Transverse colon (tissue), 4 donors: ENCODE measurements at regions not wholly inside any gene's neighbourhood (a gene's known extent, or its start where the extent isn't known, plus 50 kb on each side); places are given as distances from the start of the nearest gene placed in this dataset.

ENCODE experiments used
- DNase-seq: peaks from one replicate; pipeline ENCODE4 v3.0.0-alpha.2; 2019
- H3K27ac ChIP-seq, 4 donors: fragments of 200-600 bp; sonication (generic); 2 replicates each; pipeline ENCODE4 v1.5.1; 2016 to 2018; ENCODE audit warnings: inconsistent platforms in 4 of 4
- H3K27me3 ChIP-seq: fragments of 200-600 bp; sonication (generic); 2 replicates; pipeline ENCODE4 v1.5.1; 2017; ENCODE audit warnings: inconsistent platforms
- H3K36me3 ChIP-seq, 4 donors: fragments of 200-600 bp; sonication (generic); 2 replicates each; pipeline ENCODE4 v1.5.1; 2017 to 2019; ENCODE audit warnings: inconsistent platforms in 4 of 4
- H3K4me1 ChIP-seq, 4 donors: fragments of 200-600 bp; sonication (generic); 2 replicates each; pipeline ENCODE4 v1.5.1; 2017 to 2020; ENCODE audit warnings: inconsistent platforms in 4 of 4
- H3K4me3 ChIP-seq, 4 donors: fragments of 200-600 bp; sonication (generic); 1 replicate in 1 of 4; 2 replicates in 3 of 4; pipeline versions ENCODE4 v1.5.1 to v1.6.1; 2017 to 2019; ENCODE audit warnings: inconsistent platforms in 4 of 4
- H3K9me3 ChIP-seq, 2 donors: fragments of 200-600 bp; sonication (generic); 2 replicates each; pipeline ENCODE4 v1.5.1; 2017 to 2019; ENCODE audit warnings: inconsistent platforms in 2 of 2
- EP300 ChIP-seq: sonication (generic); formaldehyde crosslinking; IDR thresholded peaks from one replicate; pipeline ENCODE4 v1.6.1; 2017; ENCODE audit warnings: antibody characterized with exemption, low read depth
- POLR2A ChIP-seq: fragments of 450-650 bp; IDR thresholded peaks from one replicate; pipeline ENCODE4 v1.6.1; 2016; ENCODE audit warnings: antibody characterized with exemption, mild to moderate bottlenecking, moderate library complexity
- POLR2AphosphoS5 ChIP-seq, 3 donors: sonication (generic); formaldehyde crosslinking; IDR thresholded peaks; one replicate each; pipeline ENCODE4 v1.6.1; 2016; ENCODE audit warnings: antibody characterized with exemption in 3 of 3
- WGBS, 2 donors: methylation state at CpG; one replicate each; pipeline ENCODE4 v1.1.5; 2018; ENCODE audit warnings: low coverage in 1 of 2; 5-methylcytosine and 5-hydroxymethylcytosine counted together
- in situ Hi-C, 4 donors: fragments of 200-750 bp; cut with MboI; loops; one replicate each; pipeline versions ENCODE4 v1.15.0 to v1.15.1; 2017; ENCODE audit warnings: low sequenced_read_pairs in 3 of 4, low pct_ligation_motif_present in 1 of 4, low pct_unique_long_range_greater_than_20kb in 1 of 4
- intact Hi-C: fragments of 100-400 bp; cut with DNase I; formaldehyde crosslinking; loops from one replicate; pipeline ENCODE4 v1.15.1; 2023; ENCODE audit warnings: low total_unique reads
- TF ChIP-seq, protein P1 (sequence below), 5 experiments: fragments of 200-600 bp in 3 of 5; fragments of 450-650 bp in 2 of 5; sonication (generic) in 3 of 5; IDR thresholded peaks; 1 replicate in 2 of 5; 2 replicates in 3 of 5; pipeline ENCODE4 v1.5.1; 2016 to 2017; ENCODE audit warnings: antibody characterized with exemption in 5 of 5, inconsistent platforms in 3 of 5, mild to moderate bottlenecking in 2 of 5, moderate library complexity in 1 of 5

DNA sequence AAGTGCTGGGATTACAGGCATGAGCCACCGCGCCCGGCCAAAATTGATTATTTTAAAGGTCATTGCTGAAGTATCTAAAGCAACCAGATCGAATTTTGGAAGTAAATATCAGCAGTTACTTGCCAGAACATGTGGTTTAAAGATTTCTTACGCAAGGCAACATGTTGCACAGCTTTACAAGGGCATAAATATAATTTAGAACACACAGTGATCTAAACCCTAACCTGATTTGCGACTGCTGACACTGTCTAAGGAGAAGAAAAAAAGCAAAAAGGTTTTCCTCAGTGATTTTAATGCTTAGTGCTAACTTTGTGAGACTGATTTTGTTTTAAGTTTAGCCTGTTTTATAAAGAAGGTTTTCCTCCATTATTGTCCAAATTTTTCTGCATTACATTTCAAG lies 569.9 kb upstream of the LINC00305 start:
- no peak for DNase-seq
- WGBS, 2 donors: 68 to 77% methylated on average over 2 to 6 of the region's 6 CpGs
- in situ Hi-C loops: no loop called here
- intact Hi-C loops: no loop called here
- H3K4me3 ChIP-seq: no peak overlapping the region
- peaks cover 0 to 7% (median 3%) of the 10 kb centered on the region in 4 donors for H3K4me1 ChIP-seq
- TF ChIP-seq POLR2AphosphoS5 (IDR thresholded peaks at IDR 0.05) (no peak), POLR2A (no peak)
- H3K36me3 ChIP-seq: no peaks in the 10 kb centered on the region
- H3K9me3 ChIP-seq: no peaks in the 10 kb centered on the region
- no peaks in the 10 kb centered on the region for H3K27me3 ChIP-seq
- H3K27ac ChIP-seq: no peak overlapping the region

DNA sequence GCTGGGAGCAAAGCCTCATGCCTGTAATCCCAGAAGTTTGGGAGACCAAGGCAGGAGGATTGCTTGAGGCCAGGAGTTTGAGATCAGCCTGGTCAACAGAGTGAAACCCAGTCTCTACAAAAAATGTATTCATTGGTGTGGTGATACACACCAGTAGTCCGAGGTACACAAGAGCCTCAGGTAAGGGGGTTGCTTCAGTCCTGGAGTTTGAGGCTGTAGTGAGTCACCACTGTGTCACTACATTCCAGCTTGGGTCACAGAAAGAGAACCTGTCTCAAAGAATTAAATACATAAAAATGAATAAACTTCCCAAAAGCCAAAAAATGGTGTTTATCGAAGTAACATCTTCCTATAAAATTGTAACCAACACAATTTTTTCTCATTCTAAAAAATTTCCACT lies 568.1 kb upstream of the LINC00305 start:
- in situ Hi-C loops (no loop called here), intact Hi-C loops (no loop called here)
- Histone ChIP-seq H3K27me3 (no peaks in the 10 kb centered on the region), H3K4me1 (peaks cover 0 to 8% (median 3%) of the 10 kb centered on the region in 4 donors), H3K36me3 (no peaks in the 10 kb centered on the region), H3K9me3 (no peaks in the 10 kb centered on the region), H3K27ac (no peak overlapping the region), H3K4me3 (no peak overlapping the region)
- no peak for DNase-seq
- 82 to 88% methylated on average over 1 to 2 of the region's 2 CpGs for WGBS, 2 donors
- TF ChIP-seq EP300: no peak
- no peak for TF ChIP-seq POLR2A
- no peak for TF ChIP-seq POLR2AphosphoS5 (IDR thresholded peaks at IDR 0.05)
- TF ChIP-seq, protein P1, sequence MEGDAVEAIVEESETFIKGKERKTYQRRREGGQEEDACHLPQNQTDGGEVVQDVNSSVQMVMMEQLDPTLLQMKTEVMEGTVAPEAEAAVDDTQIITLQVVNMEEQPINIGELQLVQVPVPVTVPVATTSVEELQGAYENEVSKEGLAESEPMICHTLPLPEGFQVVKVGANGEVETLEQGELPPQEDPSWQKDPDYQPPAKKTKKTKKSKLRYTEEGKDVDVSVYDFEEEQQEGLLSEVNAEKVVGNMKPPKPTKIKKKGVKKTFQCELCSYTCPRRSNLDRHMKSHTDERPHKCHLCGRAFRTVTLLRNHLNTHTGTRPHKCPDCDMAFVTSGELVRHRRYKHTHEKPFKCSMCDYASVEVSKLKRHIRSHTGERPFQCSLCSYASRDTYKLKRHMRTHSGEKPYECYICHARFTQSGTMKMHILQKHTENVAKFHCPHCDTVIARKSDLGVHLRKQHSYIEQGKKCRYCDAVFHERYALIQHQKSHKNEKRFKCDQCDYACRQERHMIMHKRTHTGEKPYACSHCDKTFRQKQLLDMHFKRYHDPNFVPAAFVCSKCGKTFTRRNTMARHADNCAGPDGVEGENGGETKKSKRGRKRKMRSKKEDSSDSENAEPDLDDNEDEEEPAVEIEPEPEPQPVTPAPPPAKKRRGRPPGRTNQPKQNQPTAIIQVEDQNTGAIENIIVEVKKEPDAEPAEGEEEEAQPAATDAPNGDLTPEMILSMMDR (IDR thresholded peaks at IDR 0.05): no peak

DNA sequence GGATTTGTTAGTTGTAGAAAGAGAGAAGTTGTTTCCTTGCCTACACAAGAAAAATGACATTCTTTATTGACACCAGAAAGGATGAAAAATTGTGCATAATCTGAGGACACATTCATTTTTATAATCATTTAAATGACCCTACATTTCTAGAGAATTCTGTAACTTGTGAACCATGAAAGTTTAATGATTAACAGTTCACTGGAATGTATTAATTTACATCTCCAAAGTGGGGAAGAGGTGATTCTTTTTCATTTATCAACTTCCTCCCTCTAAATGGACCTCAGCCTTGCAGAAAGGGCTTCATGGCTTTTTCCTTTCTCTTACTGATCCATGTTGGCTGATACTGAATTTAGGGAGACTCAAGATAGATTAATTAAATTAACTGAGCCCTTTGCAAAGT lies 565.2 kb upstream of the LINC00305 start:
- in situ Hi-C loops: no loop called here

DNA sequence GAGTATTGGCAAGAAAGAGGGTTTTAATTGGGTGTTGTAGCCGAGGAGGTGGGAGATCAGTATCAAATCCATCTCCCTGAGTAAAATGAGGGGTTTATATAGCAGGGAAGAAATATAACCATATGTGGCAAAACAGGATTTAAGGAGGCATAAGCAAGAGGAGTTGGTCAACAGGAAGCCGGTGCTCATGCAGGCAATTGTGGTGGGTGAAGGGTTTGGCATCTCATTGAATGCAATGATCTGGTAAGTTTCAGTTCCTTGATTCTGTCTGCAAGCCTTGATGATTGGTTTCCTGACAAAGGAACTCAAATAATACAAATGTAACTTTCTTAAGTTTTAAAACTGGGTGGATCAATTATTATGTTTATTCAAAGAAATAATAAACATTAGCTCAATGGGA lies 564.4 kb upstream of the LINC00305 start:
- Histone ChIP-seq H3K27me3 (no peaks in the 10 kb centered on the region), H3K9me3 (no peaks in the 10 kb centered on the region), H3K4me3 (no peak overlapping the region), H3K4me1 (peaks cover 0 to 8% (median 2%) of the 10 kb centered on the region in 4 donors), H3K36me3 (no peaks in the 10 kb centered on the region), H3K27ac (no peak overlapping the region)
- intact Hi-C loops: no loop called here
- no peak for DNase-seq
- 50 to 62% methylated on average over 1 to 2 of the region's 2 CpGs for WGBS, 2 donors
- in situ Hi-C loops: no loop called here
- TF ChIP-seq EP300: no peak
- TF ChIP-seq POLR2AphosphoS5 (IDR thresholded peaks at IDR 0.05): no peak
- no peak for TF ChIP-seq POLR2A
- TF ChIP-seq, protein P1 (IDR thresholded peaks at IDR 0.05): no peak

More for the DNA sequence above, 565.2 kb upstream of the LINC00305 start:
- no peak for TF ChIP-seq POLR2AphosphoS5 (IDR thresholded peaks at IDR 0.05)
- TF ChIP-seq POLR2A: no peak
- TF ChIP-seq, protein P1 (IDR thresholded peaks at IDR 0.05): no peak
- no peak for TF ChIP-seq EP300
- no peaks in the 10 kb centered on the region for H3K36me3 ChIP-seq
- H3K4me1 ChIP-seq: peaks cover 0 to 8% (median 2%) of the 10 kb centered on the region in 4 donors
- no peak for DNase-seq
- H3K9me3 ChIP-seq: no peaks in the 10 kb centered on the region
- H3K27ac ChIP-seq: no peak overlapping the region
- H3K4me3 ChIP-seq: no peak overlapping the region
- no peaks in the 10 kb centered on the region for H3K27me3 ChIP-seq
- intact Hi-C loops: no loop called here

DNA sequence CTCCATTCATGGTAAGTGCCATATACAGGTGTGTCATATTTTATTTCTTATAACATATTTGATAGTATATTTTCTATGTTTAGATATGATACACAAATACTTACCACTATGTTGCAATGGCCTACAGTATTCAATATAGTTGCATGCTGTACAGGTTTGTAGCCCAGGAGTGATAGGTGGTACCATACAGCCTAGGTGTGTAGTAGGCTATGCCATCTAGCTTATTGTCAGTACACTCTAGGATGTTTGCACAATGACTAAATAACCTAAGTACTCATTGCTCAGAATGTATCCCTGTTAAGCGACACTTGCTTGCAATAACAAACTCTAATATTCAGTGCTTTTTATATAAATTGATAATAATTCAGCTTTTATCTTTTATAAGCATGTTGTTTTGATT lies 563.1 kb upstream of the LINC00305 start:
- intact Hi-C loops (no loop called here), in situ Hi-C loops (no loop called here)
- no peak overlapping the region for H3K27ac ChIP-seq
- no peaks in the 10 kb centered on the region for H3K36me3 ChIP-seq
- H3K4me1 ChIP-seq: peaks cover 0 to 8% (median 2%) of the 10 kb centered on the region in 4 donors
- 83 to 92% methylated on average over 1 of the region's 1 CpG for WGBS, 2 donors
- H3K4me3 ChIP-seq: no peak overlapping the region
- DNase-seq: no peak
- TF ChIP-seq POLR2AphosphoS5 (IDR thresholded peaks at IDR 0.05): no peak
- TF ChIP-seq, protein P1 (IDR thresholded peaks at IDR 0.05): no peak
- TF ChIP-seq EP300: no peak
- TF ChIP-seq POLR2A: no peak
- H3K27me3 ChIP-seq: no peaks in the 10 kb centered on the region
- no peaks in the 10 kb centered on the region for H3K9me3 ChIP-seq
